Astrocyte (in vitro differentiated cells and primary cell): ENCODE measurements at regions not wholly inside any gene's neighbourhood (a gene's known extent, or its start where the extent isn't known, plus 50 kb on each side); places are given as distances from the start of the nearest gene placed in this dataset.

Source experiments
- DNase-seq: peaks from one replicate; pipeline ENCODE4 v3.0.0-alpha.2; 2010; ENCODE audit warnings: low read depth
- FAIRE-seq: peaks from 2 replicates; lab custom pipeline; 2011; peaks lifted over from hg19 to GRCh38; lab: Jason Lieb, UNC
- H2AFZ ChIP-seq: 2 replicates; pipeline ENCODE4 v1.6.0; 2012; ENCODE audit warnings: low read depth, low read length, inconsistent platforms
- H3K27ac ChIP-seq: 2 replicates; pipeline ENCODE4 v1.5.1; 2011; ENCODE audit warnings: low read depth, low read length, inconsistent platforms
- H3K27me3 ChIP-seq: 2 replicates; pipeline ENCODE4 v1.6.0; 2011; ENCODE audit warnings: low read length, inconsistent platforms; ENCODE audit not compliant: insufficient read depth
- H3K36me3 ChIP-seq: 2 replicates; pipeline ENCODE4 v1.5.1; 2011; ENCODE audit warnings: low read length, inconsistent platforms; ENCODE audit not compliant: insufficient read depth
- H3K4me1 ChIP-seq: 2 replicates; pipeline ENCODE4 v1.5.1; 2011; ENCODE audit warnings: low read length, inconsistent platforms; ENCODE audit not compliant: insufficient read depth
- H3K4me2 ChIP-seq: 2 replicates; pipeline ENCODE4 v1.6.0; 2012; ENCODE audit warnings: low read length, inconsistent platforms
- H3K4me3 ChIP-seq: 2 replicates; pipeline ENCODE4 v1.5.1; 2011; ENCODE audit warnings: low read depth, mild to moderate bottlenecking, low read length, inconsistent platforms; ENCODE audit not compliant: insufficient read depth
- H3K79me2 ChIP-seq: 2 replicates; pipeline ENCODE4 v1.6.0; 2012; ENCODE audit warnings: mild to moderate bottlenecking, low read length, inconsistent platforms; ENCODE audit not compliant: insufficient read depth
- H3K9ac ChIP-seq: 2 replicates; pipeline ENCODE4 v1.6.0; 2012; ENCODE audit warnings: mild to moderate bottlenecking, low read length, inconsistent platforms
- H3K9me3 ChIP-seq: 2 replicates; pipeline ENCODE4 v1.5.1; 2012; ENCODE audit warnings: low read depth, mild to moderate bottlenecking, low read length, inconsistent platforms; ENCODE audit not compliant: insufficient read depth
- H4K20me1 ChIP-seq: 2 replicates; pipeline ENCODE4 v1.6.0; 2012; ENCODE audit warnings: low read length, inconsistent platforms; ENCODE audit not compliant: insufficient read depth
- H3K27ac Mint-ChIP-seq: one replicate; pipeline ENCODE4 v1.8.0; 2021; ENCODE audit warnings: mild to moderate bottlenecking, mixed read lengths; ENCODE audit not compliant: unreplicated experiment
- H3K27me3 Mint-ChIP-seq: one replicate; pipeline ENCODE4 v1.8.0; 2021; ENCODE audit warnings: low read depth, mixed read lengths; ENCODE audit not compliant: unreplicated experiment
- H3K36me3 Mint-ChIP-seq: one replicate; pipeline ENCODE4 v1.8.0; 2021; ENCODE audit warnings: low read depth, mixed read lengths; ENCODE audit not compliant: unreplicated experiment
- H3K4me1 Mint-ChIP-seq: one replicate; pipeline ENCODE4 v1.8.0; 2021; ENCODE audit warnings: low read depth, mixed read lengths; ENCODE audit not compliant: unreplicated experiment
- H3K4me3 Mint-ChIP-seq: one replicate; pipeline ENCODE4 v1.8.0; 2021; ENCODE audit warnings: mild to moderate bottlenecking, moderate library complexity, mixed read lengths; ENCODE audit not compliant: unreplicated experiment
- H3K9me3 Mint-ChIP-seq: one replicate; pipeline ENCODE4 v1.8.0; 2021; ENCODE audit warnings: mild to moderate bottlenecking, mixed read lengths; ENCODE audit not compliant: unreplicated experiment
- EZH2 ChIP-seq: IDR thresholded peaks from 2 replicates; pipeline ENCODE4 v1.6.1; 2012; ENCODE audit warnings: mild to moderate bottlenecking, low read length, inconsistent platforms; ENCODE audit not compliant: insufficient read depth
- TF ChIP-seq, protein P1 (sequence below): IDR thresholded peaks from 2 replicates; pipeline ENCODE4 v1.5.1; 2011; ENCODE audit warnings: low read depth, mild to moderate bottlenecking, inconsistent platforms, low read length, moderate library complexity; ENCODE audit not compliant: insufficient read depth

DNA sequence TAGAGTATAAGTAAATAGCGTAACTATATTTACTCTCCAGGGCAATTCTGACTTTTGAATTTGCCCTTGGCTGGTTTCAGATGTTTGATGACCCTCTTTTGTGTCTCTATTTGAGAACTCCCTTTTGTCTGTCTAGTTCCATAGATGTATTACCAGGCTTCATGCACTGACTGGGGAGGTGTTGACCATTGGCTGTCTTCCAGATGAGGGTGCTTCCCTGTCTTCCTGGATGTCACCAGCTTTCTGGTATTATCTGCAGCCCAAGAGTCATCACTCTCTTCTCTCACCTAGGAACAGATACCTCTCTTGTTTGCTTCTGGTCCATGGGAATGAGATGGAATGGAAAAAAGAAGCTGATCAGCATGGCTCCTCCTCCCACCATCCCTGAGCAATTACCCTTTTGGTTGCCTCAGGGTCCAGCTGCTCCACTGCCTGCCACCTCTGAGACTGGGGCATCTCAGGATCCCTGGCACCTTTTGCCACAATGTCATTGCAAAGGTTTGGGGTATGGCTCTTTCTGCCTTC is 58.7 kb upstream of the TMED7 start:
- H3K79me2 ChIP-seq = no peaks in the 10 kb centered on the region
- Mint-ChIP-seq H3K4me3 (no peak overlapping the region), H3K27me3 (no peaks in the 10 kb centered on the region), H3K4me1 (peaks cover 12% of the 10 kb centered on the region), H3K36me3 (no peaks in the 10 kb centered on the region), H3K27ac (no peak overlapping the region), H3K9me3 (peaks cover 2% of the 10 kb centered on the region)
- DNase-seq (no peak), FAIRE-seq (no peak)
- H3K4me2 ChIP-seq = no peak overlapping the region
- no peaks in the 10 kb centered on the region for H4K20me1 ChIP-seq
- H3K9ac ChIP-seq = no peak overlapping the region
- TF ChIP-seq, protein P1, sequence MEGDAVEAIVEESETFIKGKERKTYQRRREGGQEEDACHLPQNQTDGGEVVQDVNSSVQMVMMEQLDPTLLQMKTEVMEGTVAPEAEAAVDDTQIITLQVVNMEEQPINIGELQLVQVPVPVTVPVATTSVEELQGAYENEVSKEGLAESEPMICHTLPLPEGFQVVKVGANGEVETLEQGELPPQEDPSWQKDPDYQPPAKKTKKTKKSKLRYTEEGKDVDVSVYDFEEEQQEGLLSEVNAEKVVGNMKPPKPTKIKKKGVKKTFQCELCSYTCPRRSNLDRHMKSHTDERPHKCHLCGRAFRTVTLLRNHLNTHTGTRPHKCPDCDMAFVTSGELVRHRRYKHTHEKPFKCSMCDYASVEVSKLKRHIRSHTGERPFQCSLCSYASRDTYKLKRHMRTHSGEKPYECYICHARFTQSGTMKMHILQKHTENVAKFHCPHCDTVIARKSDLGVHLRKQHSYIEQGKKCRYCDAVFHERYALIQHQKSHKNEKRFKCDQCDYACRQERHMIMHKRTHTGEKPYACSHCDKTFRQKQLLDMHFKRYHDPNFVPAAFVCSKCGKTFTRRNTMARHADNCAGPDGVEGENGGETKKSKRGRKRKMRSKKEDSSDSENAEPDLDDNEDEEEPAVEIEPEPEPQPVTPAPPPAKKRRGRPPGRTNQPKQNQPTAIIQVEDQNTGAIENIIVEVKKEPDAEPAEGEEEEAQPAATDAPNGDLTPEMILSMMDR = no peak
- TF ChIP-seq EZH2 = no peak
- H3K4me3 ChIP-seq = no peak overlapping the region
- H3K4me1 ChIP-seq = peaks cover 8% of the 10 kb centered on the region
- H3K36me3 ChIP-seq = no peaks in the 10 kb centered on the region
- no peak overlapping the region for H2AFZ ChIP-seq
- no peak overlapping the region for H3K27ac ChIP-seq
- no peaks in the 10 kb centered on the region for H3K27me3 ChIP-seq
- H3K9me3 ChIP-seq = no peaks in the 10 kb centered on the region

DNA sequence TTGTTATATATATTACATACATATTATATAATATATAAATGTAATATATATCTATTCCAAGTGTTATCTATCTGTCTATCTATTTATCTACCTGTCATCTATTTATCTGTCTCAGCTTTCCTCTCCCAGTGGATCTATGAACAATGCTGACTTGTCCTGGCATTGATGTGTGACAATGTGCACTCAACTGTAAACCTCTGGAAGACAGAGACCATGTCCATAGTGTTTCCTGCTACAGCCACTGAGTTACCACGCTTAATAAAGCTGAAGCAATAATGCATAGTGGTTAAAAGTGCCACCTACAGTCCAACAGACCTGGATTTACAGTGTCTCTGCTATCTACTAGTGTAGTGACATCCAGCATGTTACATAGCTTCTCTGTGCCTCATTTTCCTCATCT is 57.2 kb upstream of the TMED7 start:
- H3K9ac ChIP-seq = no peak overlapping the region
- peaks cover 12% of the 10 kb centered on the region for H3K4me1 Mint-ChIP-seq
- H3K79me2 ChIP-seq = no peaks in the 10 kb centered on the region
- no peak overlapping the region for H3K4me3 ChIP-seq
- DNase-seq = no peak
- no peaks in the 10 kb centered on the region for H3K27me3 Mint-ChIP-seq
- H3K4me2 ChIP-seq = no peak overlapping the region
- H3K27me3 ChIP-seq = no peaks in the 10 kb centered on the region
- no peak overlapping the region for H3K4me3 Mint-ChIP-seq
- H3K9me3 Mint-ChIP-seq = no peaks in the 10 kb centered on the region
- H3K36me3 Mint-ChIP-seq = no peaks in the 10 kb centered on the region
- H4K20me1 ChIP-seq = no peaks in the 10 kb centered on the region
- no peak for FAIRE-seq
- no peaks in the 10 kb centered on the region for H3K9me3 ChIP-seq
- H3K4me1 ChIP-seq = peaks cover 8% of the 10 kb centered on the region
- H3K27ac Mint-ChIP-seq = no peak overlapping the region
- no peaks in the 10 kb centered on the region for H3K36me3 ChIP-seq
- H3K27ac ChIP-seq = no peak overlapping the region
- TF ChIP-seq, protein P1 = no peak
- no peak for TF ChIP-seq EZH2
- no peak overlapping the region for H2AFZ ChIP-seq
